ENCODE measurements at regions not wholly inside any gene's neighbourhood (a gene's known extent, or its start where the extent isn't known, plus 50 kb on each side); places are given as distances from the start of the nearest gene placed in this dataset.

GRCh38 chr6:81228912-81229555 is 523.4 kb downstream of the TENT5A start:
- WGBS, 2 donors, result 26 to 36% methylated on average over 2 of the region's 2 CpGs
- TF ChIP-seq POLR2A (IDR thresholded peaks at IDR 0.05) (no peak), CTCF (IDR thresholded peaks at IDR 0.05) (no peak)
- H3K4me3 ChIP-seq (ENCODE audit: low read depth, poor library complexity, severe bottlenecking), result no peak overlapping the region
- no peak for DNase-seq (ENCODE audit: low spot score in 2 of 2)
- intact Hi-C loops (cut with DNase I; ENCODE audit: low total_unique reads), result no loop called here

DNA sequence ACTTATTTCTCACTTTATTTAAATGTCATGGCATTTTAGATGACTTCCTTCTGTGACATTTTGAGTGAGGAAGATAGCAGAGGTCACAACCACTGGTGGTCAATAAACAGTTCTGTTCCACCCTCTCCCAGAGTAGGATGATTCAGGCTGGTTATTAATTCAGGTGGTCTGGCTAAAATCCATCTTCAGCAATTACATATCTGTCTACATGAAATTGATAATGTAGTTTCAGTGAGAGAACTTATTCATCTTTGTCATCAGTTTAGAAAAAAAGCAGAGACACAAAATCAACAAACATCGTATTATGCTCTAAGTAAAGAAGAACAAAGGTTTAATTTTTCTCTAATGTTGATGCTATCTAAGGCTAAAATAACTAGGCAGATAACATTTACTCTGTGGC is 525.5 kb downstream of the TENT5A start:
- intact Hi-C loops (cut with DNase I; ENCODE audit: low total_unique reads), result no loop called here
- 78 to 89% methylated on average over 1 of the region's 1 CpG for WGBS, 2 donors
- no peak overlapping the region for H3K4me3 ChIP-seq (ENCODE audit: low read depth, poor library complexity, severe bottlenecking)
- TF ChIP-seq POLR2A (IDR thresholded peaks at IDR 0.05) (no peak), CTCF (IDR thresholded peaks at IDR 0.05) (no peak)
- DNase-seq (ENCODE audit: low spot score in 2 of 2), result no peak

GRCh38 chr6:81216668-81217067 is 535.8 kb downstream of the TENT5A start:
- no peak for DNase-seq (ENCODE audit: low spot score in 2 of 2)
- no peak for TF ChIP-seq CTCF (IDR thresholded peaks at IDR 0.05)
- TF ChIP-seq POLR2A (IDR thresholded peaks at IDR 0.05), result no peak
- no peak overlapping the region for H3K4me3 ChIP-seq (ENCODE audit: low read depth, poor library complexity, severe bottlenecking)
- intact Hi-C loops (cut with DNase I; ENCODE audit: low total_unique reads), result no loop called here
- 46 to 56% methylated on average over 3 of the region's 3 CpGs for WGBS, 2 donors

GRCh38 chr6:81215092-81215432 is 537.4 kb downstream of the TENT5A start:
- no peak overlapping the region for H3K4me3 ChIP-seq (ENCODE audit: low read depth, poor library complexity, severe bottlenecking)
- WGBS, 2 donors, result 94 to 95% methylated on average over 3 to 7 of the region's 7 CpGs
- no peak for TF ChIP-seq CTCF (IDR thresholded peaks at IDR 0.05)
- no peak for TF ChIP-seq POLR2A (IDR thresholded peaks at IDR 0.05)
- no peak for DNase-seq (ENCODE audit: low spot score in 2 of 2)
- intact Hi-C loops (cut with DNase I; ENCODE audit: low total_unique reads), result no loop called here

- intact Hi-C loops (cut with DNase I; ENCODE audit: low total_unique reads), result no loop called here
- no peak for DNase-seq (ENCODE audit: low spot score in 2 of 2)
These were observed 537.9 kb downstream of the TENT5A start for GRCh38 chr6:81214414-81215091.

More at GRCh38 chr6:81214414-81215091, 537.9 kb downstream of the TENT5A start:
- TF ChIP-seq CTCF (IDR thresholded peaks at IDR 0.05), result no peak
- TF ChIP-seq POLR2A (IDR thresholded peaks at IDR 0.05), result no peak
- WGBS, 2 donors, result 95 to 96% methylated on average over 14 of the region's 15 CpGs
- no peak overlapping the region for H3K4me3 ChIP-seq (ENCODE audit: low read depth, poor library complexity, severe bottlenecking)

Measured in lower leg skin (tissue), 4 donors.